Endothelial cell of umbilical vein (primary cell): ENCODE measurements at regions not wholly inside any gene's neighbourhood (a gene's known extent, or its start where the extent isn't known, plus 50 kb on each side); places are given as distances from the start of the nearest gene placed in this dataset.

Experiments used
- BruUV-seq: library from RNA; stranded (reverse); fragments of 400-500 nt; replicated peaks from 2 replicates; lab custom pipeline; 2021; lab: Mats Ljungman, UMichigan
- CTCF ChIA-PET: fragments of 300-600, 350-600 bp; sonication (Branson Sonifier 250); formaldehyde crosslinking; loops from one replicate; lab custom pipeline; 2021; ENCODE audit warnings: antibody characterized with exemption, inconsistent platforms; lab: Charles Lee
- POLR2A ChIA-PET: fragments of 300-600, 350-600 bp; sonication (Branson Sonifier 250); formaldehyde crosslinking; loops from one replicate; lab custom pipeline; 2021; ENCODE audit warnings: antibody characterized with exemption, inconsistent platforms; lab: Charles Lee
- DNase-seq: peaks from one replicate; pipeline ENCODE4 v3.0.0-alpha.2; 2011; ENCODE audit warnings: low read depth, low spot score
- FAIRE-seq: peaks from 2 replicates; lab custom pipeline; 2011; peaks lifted over from hg19 to GRCh38; lab: Jason Lieb, UNC
- H2AFZ ChIP-seq: 2 replicates; pipeline ENCODE4 v1.6.0; 2012; ENCODE audit warnings: low read depth, low read length, control low read depth, inconsistent platforms
- H3K27ac ChIP-seq: 2 replicates; pipeline ENCODE4 v1.5.1; 2011; ENCODE audit warnings: low read depth, mild to moderate bottlenecking, control low read depth, low read length, moderate library complexity; ENCODE audit not compliant: insufficient read depth
- H3K27me3 ChIP-seq, 2 experiments: 2 replicates each; pipeline versions ENCODE4 v1.6.0 to v1.6.1; 2011; ENCODE audit warnings: low read length in 2 of 2, mixed read lengths in 1 of 2; ENCODE audit not compliant: control insufficient read depth in 2 of 2, insufficient read depth in 2 of 2
- H3K36me3 ChIP-seq, 2 experiments: 2 replicates in 1 of 2; 3 replicates in 1 of 2; pipeline ENCODE4 v1.5.1; 2011; ENCODE audit warnings: low read length in 2 of 2, mild to moderate bottlenecking in 1 of 2, moderate library complexity in 1 of 2; ENCODE audit not compliant: control insufficient read depth in 2 of 2, insufficient read depth in 2 of 2; ENCODE audit errors: extremely low read depth in 1 of 2
- H3K4me1 ChIP-seq: 3 replicates; pipeline ENCODE4 v1.5.1; 2011; ENCODE audit warnings: mild to moderate bottlenecking, low read length; ENCODE audit not compliant: control insufficient read depth, insufficient read depth; ENCODE audit errors: extremely low read depth
- H3K4me2 ChIP-seq: 2 replicates; pipeline ENCODE4 v1.6.1; 2011; ENCODE audit warnings: low read length, control low read depth, mixed read lengths; ENCODE audit not compliant: insufficient read depth
- H3K4me3 ChIP-seq, 3 experiments: fragments of 200-600 bp in 1 of 3; sonication (generic), shearing (Covaris generic) in 1 of 3; replicated peaks in 1 of 3; 2 replicates each; pipeline ENCODE4 v1.5.1; 2011 to 2016; ENCODE audit warnings: control low read depth in 3 of 3, low read length in 3 of 3, mild to moderate bottlenecking in 2 of 3, inconsistent platforms in 1 of 3, low read depth in 1 of 3, moderate library complexity in 1 of 3; ENCODE audit not compliant: insufficient read depth in 1 of 3
- H3K79me2 ChIP-seq: 2 replicates; pipeline ENCODE4 v1.6.0; 2012; ENCODE audit warnings: low read length, inconsistent platforms; ENCODE audit not compliant: control insufficient read depth, insufficient read depth
- H3K9ac ChIP-seq: replicated peaks from 2 replicates; pipeline ENCODE3; 2011; ENCODE audit warnings: low read length, control low read depth; ENCODE audit not compliant: insufficient read depth; ENCODE audit errors: extremely low read depth
- H3K9me1 ChIP-seq: replicated peaks from 3 replicates; pipeline ENCODE4 v1.6.0; 2011; ENCODE audit warnings: mild to moderate bottlenecking, low read length; ENCODE audit not compliant: control insufficient read depth, insufficient read depth; ENCODE audit errors: extremely low read depth
- H3K9me3 ChIP-seq: replicated peaks from 2 replicates; pipeline ENCODE4 v1.5.1; 2012; ENCODE audit warnings: low read length, inconsistent platforms; ENCODE audit not compliant: control insufficient read depth, insufficient read depth
- H4K20me1 ChIP-seq: replicated peaks from 2 replicates; pipeline ENCODE3; 2011; ENCODE audit warnings: mild to moderate bottlenecking, low read length; ENCODE audit not compliant: control insufficient read depth, insufficient read depth; ENCODE audit errors: extremely low read depth
- CTCF ChIP-seq, 2 donors: IDR thresholded peaks; 1 replicate in 1 of 2; 2 replicates in 1 of 2; pipeline ENCODE4 v1.5.1; 2011; ENCODE audit warnings: low read length in 2 of 2, mild to moderate bottlenecking in 2 of 2, moderate library complexity in 2 of 2, control low read depth in 1 of 2, inconsistent platforms in 1 of 2, low read depth in 1 of 2; ENCODE audit not compliant: insufficient read depth in 1 of 2; ENCODE audit errors: extremely low read depth in 1 of 2
- EZH2 ChIP-seq: IDR thresholded peaks from 2 replicates; pipeline ENCODE4 v1.6.1; 2012; ENCODE audit warnings: borderline replicate concordance, low read depth, mild to moderate bottlenecking, moderate library complexity, low read length, inconsistent platforms; ENCODE audit not compliant: severe bottlenecking
- FOS ChIP-seq: IDR thresholded peaks from 2 replicates; pipeline ENCODE4 v1.6.1; 2011; ENCODE audit warnings: mild to moderate bottlenecking, low read length, moderate library complexity, borderline replicate concordance; ENCODE audit not compliant: insufficient read depth
- GATA2 ChIP-seq: IDR thresholded peaks from 2 replicates; pipeline ENCODE4 v1.7.0; 2011; ENCODE audit warnings: low read depth, mild to moderate bottlenecking, moderate library complexity, mixed read lengths, low read length; ENCODE audit not compliant: insufficient read length, insufficient read depth
- JUN ChIP-seq: IDR thresholded peaks from 2 replicates; pipeline ENCODE4 v1.6.1; 2011; ENCODE audit warnings: borderline replicate concordance, low read depth; ENCODE audit not compliant: insufficient read length, insufficient read depth
- MAX ChIP-seq: IDR thresholded peaks from 2 replicates; pipeline ENCODE4 v1.6.1; 2011; ENCODE audit not compliant: insufficient read depth, insufficient read length
- MYC ChIP-seq: IDR thresholded peaks from one replicate; pipeline ENCODE4 v1.6.1; 2011; ENCODE audit warnings: mild to moderate bottlenecking, low read depth, low read length
- POLR2A ChIP-seq: IDR thresholded peaks from 2 replicates; pipeline ENCODE4 v1.6.1; 2012; ENCODE audit warnings: low read depth, mild to moderate bottlenecking, control low read depth, low read length
- POLR2AphosphoS5 ChIP-seq: IDR thresholded peaks from 2 replicates; pipeline ENCODE4 v1.6.1; 2012; ENCODE audit warnings: low read depth, mild to moderate bottlenecking, control low read depth, low read length, moderate library complexity; ENCODE audit not compliant: insufficient read depth
- dilution Hi-C: fragments of 300-500 bp; cut with MboI; formaldehyde crosslinking; loops from one replicate; pipeline ENCODE4 v1.15.0; 2019; ENCODE audit warnings: low sequenced_read_pairs; ENCODE audit not compliant: extremely low pct_ligation_motif_present
- intact Hi-C: fragments of 100-400 bp; cut with micrococcal nuclease; formaldehyde crosslinking; loops from one replicate; pipeline ENCODE4 v1.10.0; 2022

- ChIA-PET CTCF (no interaction called here), POLR2A (no interaction called here)
- H3K9ac ChIP-seq, result no peak overlapping the region
- no peaks in the 10 kb centered on the region for H4K20me1 ChIP-seq
- H2AFZ ChIP-seq, result no peak overlapping the region
- no peaks in the 10 kb centered on the region for H3K4me1 ChIP-seq
- H3K27me3 ChIP-seq, result no peaks in the 10 kb centered on the region
- no peaks in the 10 kb centered on the region for H3K9me1 ChIP-seq
- DNase-seq, result no peak
- TF ChIP-seq FOS (no peak), JUN (no peak), POLR2AphosphoS5 (no peak), CTCF (IDR thresholded peaks at IDR 0.05; ENCODE audit: extremely low read depth in 1 of 2, insufficient read depth in 1 of 2, low read depth in 1 of 2, low read length in 2 of 2) (no peak), MAX (no peak), GATA2 (no peak)
- intact Hi-C loops (no loop called here), dilution Hi-C loops (no loop called here)
- H3K79me2 ChIP-seq, result no peaks in the 10 kb centered on the region
- FAIRE-seq, result no peak
- H3K4me2 ChIP-seq, result no peak overlapping the region
- BruUV-seq, result no TSS peak
- no peak overlapping the region for H3K4me3 ChIP-seq
- no peaks in the 10 kb centered on the region for H3K36me3 ChIP-seq
- no peak overlapping the region for H3K27ac ChIP-seq
- peaks cover 2% of the 10 kb centered on the region for H3K9me3 ChIP-seq
Observed at GRCh38 chr15:91593653-91594052, 259.9 kb upstream of the SLCO3A1 start.

- TF ChIP-seq MYC (no peak), EZH2 (no peak), MAX (no peak), FOS (no peak), CTCF (IDR thresholded peaks at IDR 0.05; ENCODE audit: extremely low read depth in 1 of 2, insufficient read depth in 1 of 2, low read depth in 1 of 2, low read length in 2 of 2) (no peak), GATA2 (no peak), JUN (no peak), POLR2A (no peak), POLR2AphosphoS5 (no peak)
- dilution Hi-C loops (no loop called here), intact Hi-C loops (no loop called here)
- no peaks in the 10 kb centered on the region for H3K79me2 ChIP-seq
- BruUV-seq, result no TSS peak
- ChIA-PET CTCF (no interaction called here), POLR2A (no interaction called here)
- no peaks in the 10 kb centered on the region for H3K27me3 ChIP-seq
- no peak overlapping the region for H2AFZ ChIP-seq
- no peak overlapping the region for H3K27ac ChIP-seq
- no peaks in the 10 kb centered on the region for H3K4me1 ChIP-seq
- no peaks in the 10 kb centered on the region for H4K20me1 ChIP-seq
- no peak overlapping the region for H3K4me2 ChIP-seq
- H3K9ac ChIP-seq, result no peak overlapping the region
- DNase-seq (no peak), FAIRE-seq (no peak)
- peaks cover 2% of the 10 kb centered on the region for H3K9me3 ChIP-seq
- H3K36me3 ChIP-seq, result no peaks in the 10 kb centered on the region
- no peaks in the 10 kb centered on the region for H3K9me1 ChIP-seq
- H3K4me3 ChIP-seq, result no peak overlapping the region
Observed at GRCh38 chr15:91599261-91599660, 254.2 kb upstream of the SLCO3A1 start.
